GM23338 (cell line): ENCODE measurements at regions not wholly inside any gene's neighbourhood (a gene's known extent, or its start where the extent isn't known, plus 50 kb on each side); places are given as distances from the start of the nearest gene placed in this dataset.

Experiments used
- ATAC-seq: fragments of 200-7000 bp; cut with Tn5 transposase; 3 replicates; pipeline ENCODE4 v1.9.1; 2020
- DNase-seq: peaks from one replicate; pipeline ENCODE4 v3.0.0-alpha.2; 2015; ENCODE audit warnings: low spot score
- H2AFZ ChIP-seq: fragments of 200-600 bp; sonication (generic); 2 replicates; pipeline ENCODE4 v1.8.0; 2016; ENCODE audit warnings: antibody characterized with exemption, mild to moderate bottlenecking, moderate library complexity
- H3F3A ChIP-seq: fragments of 200-600 bp; sonication (generic); replicated peaks from 2 replicates; pipeline ENCODE4 v1.8.0; 2017; ENCODE audit warnings: antibody characterized with exemption, mixed run types, low read depth
- H3K27ac ChIP-seq: fragments of 200-600 bp; sonication (generic); 2 replicates; pipeline ENCODE4 v1.6.1; 2016; ENCODE audit warnings: low read depth
- H3K27me3 ChIP-seq: fragments of 200-600 bp; sonication (generic); 2 replicates; pipeline ENCODE4 v1.8.0; 2016; ENCODE audit warnings: mild to moderate bottlenecking, mixed run types, moderate library complexity; ENCODE audit not compliant: insufficient read depth
- H3K36me3 ChIP-seq: fragments of 200-600 bp; sonication (generic); 2 replicates; pipeline ENCODE4 v1.8.0; 2016; ENCODE audit warnings: mild to moderate bottlenecking; ENCODE audit not compliant: insufficient read depth
- H3K4me1 ChIP-seq: fragments of 200-600 bp; sonication (generic); 2 replicates; pipeline ENCODE4 v1.8.0; 2016; ENCODE audit warnings: mild to moderate bottlenecking, moderate library complexity; ENCODE audit not compliant: insufficient read depth
- H3K4me2 ChIP-seq: fragments of 200-600 bp; sonication (generic); 2 replicates; pipeline ENCODE4 v1.7.1; 2017; ENCODE audit warnings: mixed run types
- H3K4me3 ChIP-seq: fragments of 200-600 bp; sonication (generic); 2 replicates; pipeline ENCODE4 v1.6.1; 2016; ENCODE audit warnings: mixed run types
- H3K79me2 ChIP-seq: fragments of 200-600 bp; sonication (generic); replicated peaks from 2 replicates; pipeline ENCODE4 v1.8.0; 2017; ENCODE audit warnings: mild to moderate bottlenecking; ENCODE audit not compliant: insufficient read depth
- H3K9me2 ChIP-seq: fragments of 200-600 bp; sonication (generic); 2 replicates; pipeline ENCODE4 v1.8.0; 2017; ENCODE audit not compliant: insufficient read depth
- H4K20me1 ChIP-seq: fragments of 200-600 bp; sonication (generic); replicated peaks from 2 replicates; pipeline ENCODE4 v1.8.0; 2017; ENCODE audit warnings: mild to moderate bottlenecking; ENCODE audit not compliant: insufficient read depth
- H3K27ac Mint-ChIP-seq: 2 replicates; pipeline ENCODE4 v1.8.0; 2020; ENCODE audit warnings: inconsistent platforms, mild to moderate bottlenecking, moderate library complexity, mixed read lengths
- H3K27me3 Mint-ChIP-seq: 3 replicates; pipeline ENCODE4 v1.8.0; 2022; ENCODE audit warnings: low read depth, mild to moderate bottlenecking, moderate library complexity, mixed read lengths, inconsistent platforms; ENCODE audit not compliant: insufficient read depth, poor library complexity
- H3K36me3 Mint-ChIP-seq: 3 replicates; pipeline ENCODE4 v1.8.0; 2021; ENCODE audit warnings: low read depth, mild to moderate bottlenecking, inconsistent platforms, moderate library complexity, mixed read lengths
- H3K4me1 Mint-ChIP-seq: 3 replicates; pipeline ENCODE4 v1.8.0; 2020; ENCODE audit warnings: mild to moderate bottlenecking, inconsistent platforms, mixed read lengths
- H3K4me3 Mint-ChIP-seq: 3 replicates; pipeline ENCODE4 v1.8.0; 2021; ENCODE audit warnings: moderate library complexity, mild to moderate bottlenecking, inconsistent platforms, mixed read lengths
- H3K9me3 Mint-ChIP-seq: 3 replicates; pipeline ENCODE4 v1.8.0; 2020; ENCODE audit warnings: moderate library complexity, mild to moderate bottlenecking, inconsistent platforms, mixed read lengths
- POLR2AphosphoS5 ChIP-seq: IDR thresholded peaks from 2 replicates; pipeline ENCODE4 v1.6.1; 2016; ENCODE audit warnings: antibody characterized with exemption, low read depth
- REST ChIP-seq: IDR thresholded peaks from one replicate; pipeline ENCODE4 v1.6.1; 2018; ENCODE audit warnings: antibody characterized with exemption; ENCODE audit not compliant: unreplicated experiment
- STAT1 ChIP-seq: IDR thresholded peaks from one replicate; pipeline ENCODE4 v1.6.1; 2016; ENCODE audit warnings: antibody characterized with exemption; ENCODE audit not compliant: unreplicated experiment
- ZNF114 ChIP-seq: fragments of 250-450 bp; sonication (Bioruptor Pico); IDR thresholded peaks from 2 replicates; pipeline ENCODE4 v1.5.0; 2020; ENCODE audit warnings: mild to moderate bottlenecking, moderate library complexity
- TF ChIP-seq, protein P1 (sequence below): IDR thresholded peaks from 2 replicates; pipeline ENCODE4 v1.6.1; 2016; ENCODE audit warnings: antibody characterized with exemption
- TF ChIP-seq, protein P2 (sequence below), 2 experiments: fragments of 200-600 bp in 1 of 2; sonication (generic) in 1 of 2; conservative IDR thresholded peaks; 2 replicates each; pipeline versions ENCODE4 v1.5.1 to v1.6.1; 2016 to 2017; ENCODE audit warnings: antibody characterized with exemption in 2 of 2, low read depth in 2 of 2, mild to moderate bottlenecking in 2 of 2, moderate library complexity in 1 of 2
- TF ChIP-seq, protein P3 (sequence below): fragments of 250-450 bp; sonication (Bioruptor Pico); IDR thresholded peaks from 2 replicates; pipeline ENCODE4 v1.5.0; 2020; ENCODE audit warnings: mild to moderate bottlenecking, moderate library complexity

- Histone ChIP-seq H3K79me2 (no peaks in the 10 kb centered on the region), H3K27me3 (no peaks in the 10 kb centered on the region), H3K27ac (no peak overlapping the region), H3K36me3 (no peaks in the 10 kb centered on the region), H3K4me3 (no peak overlapping the region), H3K4me2 (no peak overlapping the region), H3K9me2 (no peaks in the 10 kb centered on the region), H4K20me1 (no peaks in the 10 kb centered on the region), H2AFZ (peak overlapping the region; percentile 43; the same call in 1 of the 2 replicates), H3F3A (no peaks in the 10 kb centered on the region), H3K4me1 (no peaks in the 10 kb centered on the region)
- ATAC-seq (no peak), DNase-seq (no peak)
- H3K4me3 Mint-ChIP-seq = no peak overlapping the region
- no peaks in the 10 kb centered on the region; the same call in 1 of the 3 replicates for H3K4me1 Mint-ChIP-seq
- H3K9me3 Mint-ChIP-seq = no peaks in the 10 kb centered on the region
- H3K27ac Mint-ChIP-seq = no peak overlapping the region
- no peaks in the 10 kb centered on the region for H3K36me3 Mint-ChIP-seq
- H3K27me3 Mint-ChIP-seq = no peaks in the 10 kb centered on the region
- TF ChIP-seq, protein P1, sequence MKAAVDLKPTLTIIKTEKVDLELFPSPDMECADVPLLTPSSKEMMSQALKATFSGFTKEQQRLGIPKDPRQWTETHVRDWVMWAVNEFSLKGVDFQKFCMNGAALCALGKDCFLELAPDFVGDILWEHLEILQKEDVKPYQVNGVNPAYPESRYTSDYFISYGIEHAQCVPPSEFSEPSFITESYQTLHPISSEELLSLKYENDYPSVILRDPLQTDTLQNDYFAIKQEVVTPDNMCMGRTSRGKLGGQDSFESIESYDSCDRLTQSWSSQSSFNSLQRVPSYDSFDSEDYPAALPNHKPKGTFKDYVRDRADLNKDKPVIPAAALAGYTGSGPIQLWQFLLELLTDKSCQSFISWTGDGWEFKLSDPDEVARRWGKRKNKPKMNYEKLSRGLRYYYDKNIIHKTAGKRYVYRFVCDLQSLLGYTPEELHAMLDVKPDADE = no peak
- no peak for TF ChIP-seq POLR2AphosphoS5
- no peak for TF ChIP-seq REST
- TF ChIP-seq, protein P2, sequence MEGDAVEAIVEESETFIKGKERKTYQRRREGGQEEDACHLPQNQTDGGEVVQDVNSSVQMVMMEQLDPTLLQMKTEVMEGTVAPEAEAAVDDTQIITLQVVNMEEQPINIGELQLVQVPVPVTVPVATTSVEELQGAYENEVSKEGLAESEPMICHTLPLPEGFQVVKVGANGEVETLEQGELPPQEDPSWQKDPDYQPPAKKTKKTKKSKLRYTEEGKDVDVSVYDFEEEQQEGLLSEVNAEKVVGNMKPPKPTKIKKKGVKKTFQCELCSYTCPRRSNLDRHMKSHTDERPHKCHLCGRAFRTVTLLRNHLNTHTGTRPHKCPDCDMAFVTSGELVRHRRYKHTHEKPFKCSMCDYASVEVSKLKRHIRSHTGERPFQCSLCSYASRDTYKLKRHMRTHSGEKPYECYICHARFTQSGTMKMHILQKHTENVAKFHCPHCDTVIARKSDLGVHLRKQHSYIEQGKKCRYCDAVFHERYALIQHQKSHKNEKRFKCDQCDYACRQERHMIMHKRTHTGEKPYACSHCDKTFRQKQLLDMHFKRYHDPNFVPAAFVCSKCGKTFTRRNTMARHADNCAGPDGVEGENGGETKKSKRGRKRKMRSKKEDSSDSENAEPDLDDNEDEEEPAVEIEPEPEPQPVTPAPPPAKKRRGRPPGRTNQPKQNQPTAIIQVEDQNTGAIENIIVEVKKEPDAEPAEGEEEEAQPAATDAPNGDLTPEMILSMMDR (conservative IDR thresholded peaks at IDR 0.05; ENCODE audit: low read depth in 2 of 2) = no peak
- TF ChIP-seq ZNF114 (CRISPR knock-in tag) = no peak
- TF ChIP-seq, protein P3, sequence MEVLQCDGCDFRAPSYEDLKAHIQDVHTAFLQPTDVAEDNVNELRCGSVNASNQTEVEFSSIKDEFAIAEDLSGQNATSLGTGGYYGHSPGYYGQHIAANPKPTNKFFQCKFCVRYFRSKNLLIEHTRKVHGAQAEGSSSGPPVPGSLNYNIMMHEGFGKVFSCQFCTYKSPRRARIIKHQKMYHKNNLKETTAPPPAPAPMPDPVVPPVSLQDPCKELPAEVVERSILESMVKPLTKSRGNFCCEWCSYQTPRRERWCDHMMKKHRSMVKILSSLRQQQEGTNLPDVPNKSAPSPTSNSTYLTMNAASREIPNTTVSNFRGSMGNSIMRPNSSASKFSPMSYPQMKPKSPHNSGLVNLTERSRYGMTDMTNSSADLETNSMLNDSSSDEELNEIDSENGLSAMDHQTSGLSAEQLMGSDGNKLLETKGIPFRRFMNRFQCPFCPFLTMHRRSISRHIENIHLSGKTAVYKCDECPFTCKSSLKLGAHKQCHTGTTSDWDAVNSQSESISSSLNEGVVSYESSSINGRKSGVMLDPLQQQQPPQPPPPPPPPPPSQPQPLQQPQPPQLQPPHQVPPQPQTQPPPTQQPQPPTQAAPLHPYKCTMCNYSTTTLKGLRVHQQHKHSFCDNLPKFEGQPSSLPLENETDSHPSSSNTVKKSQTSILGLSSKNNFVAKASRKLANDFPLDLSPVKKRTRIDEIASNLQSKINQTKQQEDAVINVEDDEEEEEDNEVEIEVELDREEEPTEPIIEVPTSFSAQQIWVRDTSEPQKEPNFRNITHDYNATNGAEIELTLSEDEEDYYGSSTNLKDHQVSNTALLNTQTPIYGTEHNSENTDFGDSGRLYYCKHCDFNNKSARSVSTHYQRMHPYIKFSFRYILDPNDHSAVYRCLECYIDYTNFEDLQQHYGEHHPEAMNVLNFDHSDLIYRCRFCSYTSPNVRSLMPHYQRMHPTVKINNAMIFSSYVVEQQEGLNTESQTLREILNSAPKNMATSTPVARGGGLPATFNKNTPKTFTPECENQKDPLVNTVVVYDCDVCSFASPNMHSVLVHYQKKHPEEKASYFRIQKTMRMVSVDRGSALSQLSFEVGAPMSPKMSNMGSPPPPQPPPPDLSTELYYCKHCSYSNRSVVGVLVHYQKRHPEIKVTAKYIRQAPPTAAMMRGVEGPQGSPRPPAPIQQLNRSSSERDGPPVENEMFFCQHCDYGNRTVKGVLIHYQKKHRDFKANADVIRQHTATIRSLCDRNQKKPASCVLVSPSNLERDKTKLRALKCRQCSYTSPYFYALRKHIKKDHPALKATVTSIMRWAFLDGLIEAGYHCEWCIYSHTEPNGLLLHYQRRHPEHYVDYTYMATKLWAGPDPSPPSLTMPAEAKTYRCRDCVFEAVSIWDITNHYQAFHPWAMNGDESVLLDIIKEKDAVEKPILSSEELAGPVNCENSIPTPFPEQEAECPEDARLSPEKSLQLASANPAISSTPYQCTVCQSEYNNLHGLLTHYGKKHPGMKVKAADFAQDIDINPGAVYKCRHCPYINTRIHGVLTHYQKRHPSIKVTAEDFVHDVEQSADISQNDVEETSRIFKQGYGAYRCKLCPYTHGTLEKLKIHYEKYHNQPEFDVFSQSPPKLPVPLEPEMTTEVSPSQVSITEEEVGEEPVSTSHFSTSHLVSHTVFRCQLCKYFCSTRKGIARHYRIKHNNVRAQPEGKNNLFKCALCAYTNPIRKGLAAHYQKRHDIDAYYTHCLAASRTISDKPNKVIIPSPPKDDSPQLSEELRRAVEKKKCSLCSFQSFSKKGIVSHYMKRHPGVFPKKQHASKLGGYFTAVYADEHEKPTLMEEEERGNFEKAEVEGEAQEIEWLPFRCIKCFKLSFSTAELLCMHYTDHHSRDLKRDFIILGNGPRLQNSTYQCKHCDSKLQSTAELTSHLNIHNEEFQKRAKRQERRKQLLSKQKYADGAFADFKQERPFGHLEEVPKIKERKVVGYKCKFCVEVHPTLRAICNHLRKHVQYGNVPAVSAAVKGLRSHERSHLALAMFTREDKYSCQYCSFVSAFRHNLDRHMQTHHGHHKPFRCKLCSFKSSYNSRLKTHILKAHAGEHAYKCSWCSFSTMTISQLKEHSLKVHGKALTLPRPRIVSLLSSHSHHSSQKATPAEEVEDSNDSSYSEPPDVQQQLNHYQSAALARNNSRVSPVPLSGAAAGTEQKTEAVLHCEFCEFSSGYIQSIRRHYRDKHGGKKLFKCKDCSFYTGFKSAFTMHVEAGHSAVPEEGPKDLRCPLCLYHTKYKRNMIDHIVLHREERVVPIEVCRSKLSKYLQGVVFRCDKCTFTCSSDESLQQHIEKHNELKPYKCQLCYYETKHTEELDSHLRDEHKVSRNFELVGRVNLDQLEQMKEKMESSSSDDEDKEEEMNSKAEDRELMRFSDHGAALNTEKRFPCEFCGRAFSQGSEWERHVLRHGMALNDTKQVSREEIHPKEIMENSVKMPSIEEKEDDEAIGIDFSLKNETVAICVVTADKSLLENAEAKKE (CRISPR knock-in tag) = no peak
- no peak for TF ChIP-seq STAT1
These were observed 355.8 kb downstream of the AMY1C start for GRCh38 chr1:104105465-104105864.
